Neural progenitor cell (in vitro differentiated cells): ENCODE measurements at regions not wholly inside any gene's neighbourhood (a gene's known extent, or its start where the extent isn't known, plus 50 kb on each side); places are given as distances from the start of the nearest gene placed in this dataset.

ENCODE experiments used
- DNase-seq: peaks from one replicate; pipeline ENCODE4 v3.0.0-alpha.2; 2016; ENCODE audit warnings: low spot score
- H2AFZ ChIP-seq: fragments of 200-600 bp; sonication (generic); replicated peaks from 2 replicates; pipeline ENCODE4 v1.6.1; 2016; ENCODE audit warnings: antibody characterized with exemption
- H3F3A ChIP-seq: fragments of 200-600 bp; sonication (generic); 2 replicates; pipeline ENCODE4 v1.6.1; 2016; ENCODE audit warnings: antibody characterized with exemption, low read depth
- H3K27ac ChIP-seq: fragments of 200-600 bp; sonication (generic); 2 replicates; pipeline ENCODE4 v1.5.1; 2016; ENCODE audit warnings: mild to moderate bottlenecking
- H3K27me3 ChIP-seq: fragments of 200-600 bp; sonication (generic); 2 replicates; pipeline ENCODE4 v1.6.1; 2016; ENCODE audit warnings: mild to moderate bottlenecking, moderate library complexity
- H3K36me3 ChIP-seq: fragments of 200-600 bp; sonication (generic); 2 replicates; pipeline ENCODE4 v1.5.1; 2016
- H3K4me1 ChIP-seq: fragments of 200-600 bp; sonication (generic); 2 replicates; pipeline ENCODE4 v1.6.1; 2016; ENCODE audit warnings: mixed run types
- H3K4me2 ChIP-seq: fragments of 200-600 bp; sonication (generic); 2 replicates; pipeline ENCODE4 v1.6.1; 2016
- H3K4me3 ChIP-seq: fragments of 200-600 bp; sonication (generic); 2 replicates; pipeline ENCODE4 v1.5.1; 2016
- H3K79me2 ChIP-seq: fragments of 200-600 bp; sonication (generic); 2 replicates; pipeline ENCODE4 v1.6.1; 2016; ENCODE audit warnings: low read depth
- H3K9ac ChIP-seq: fragments of 200-600 bp; sonication (generic); 2 replicates; pipeline ENCODE4 v1.6.1; 2016
- H3K9me3 ChIP-seq: fragments of 200-600 bp; sonication (generic); 2 replicates; pipeline ENCODE4 v1.5.1; 2016; ENCODE audit warnings: low read depth
- H4K20me1 ChIP-seq: fragments of 200-600 bp; sonication (generic); 2 replicates; pipeline ENCODE4 v1.6.1; 2016; ENCODE audit warnings: low read depth
- H3K27ac Mint-ChIP-seq: 3 replicates; pipeline ENCODE4 v1.8.0; 2021; ENCODE audit warnings: mixed read lengths
- H3K27me3 Mint-ChIP-seq: 2 replicates; pipeline ENCODE4 v1.8.0; 2022; ENCODE audit warnings: low read depth, mild to moderate bottlenecking, inconsistent platforms, moderate library complexity, mixed read lengths; ENCODE audit not compliant: insufficient read depth
- H3K36me3 Mint-ChIP-seq: 3 replicates; pipeline ENCODE4 v1.8.0; 2021; ENCODE audit warnings: mixed read lengths
- H3K4me1 Mint-ChIP-seq: 3 replicates; pipeline ENCODE4 v1.8.0; 2021; ENCODE audit warnings: mixed read lengths
- H3K4me3 Mint-ChIP-seq: 3 replicates; pipeline ENCODE4 v1.8.0; 2021; ENCODE audit warnings: mild to moderate bottlenecking, moderate library complexity, mixed read lengths
- H3K9me3 Mint-ChIP-seq: 3 replicates; pipeline ENCODE4 v1.8.0; 2020; ENCODE audit warnings: mixed read lengths
- CTCF ChIP-seq: fragments of 200-600 bp; sonication (generic); IDR thresholded peaks from 2 replicates; pipeline ENCODE4 v1.5.1; 2017; ENCODE audit warnings: antibody characterized with exemption, mild to moderate bottlenecking
- EZH2 ChIP-seq: fragments of 200-600 bp; sonication (generic); IDR thresholded peaks from 2 replicates; pipeline ENCODE4 v1.6.1; 2017; ENCODE audit warnings: antibody characterized with exemption, mild to moderate bottlenecking, moderate library complexity
- EZH2phosphoT487 ChIP-seq: fragments of 200-600 bp; sonication (generic); IDR thresholded peaks from 2 replicates; pipeline ENCODE4 v1.6.1; 2017; ENCODE audit warnings: antibody characterized with exemption

- H3K36me3 ChIP-seq = no peaks in the 10 kb centered on the region
- no peak for TF ChIP-seq EZH2phosphoT487
- no peak for TF ChIP-seq CTCF
- TF ChIP-seq EZH2 = no peak
- no peaks in the 10 kb centered on the region for H3K4me1 ChIP-seq
- H3K9ac ChIP-seq = no peak overlapping the region
- Mint-ChIP-seq H3K9me3 (peaks cover 27% of the 10 kb centered on the region), H3K4me1 (no peaks in the 10 kb centered on the region), H3K27me3 (peaks cover 2% of the 10 kb centered on the region), H3K4me3 (no peak overlapping the region), H3K27ac (no peak overlapping the region), H3K36me3 (peaks cover 6% of the 10 kb centered on the region)
- H4K20me1 ChIP-seq = no peaks in the 10 kb centered on the region
- no peak overlapping the region for H3K4me3 ChIP-seq
- no peak overlapping the region for H3K27ac ChIP-seq
- H3K4me2 ChIP-seq = no peak overlapping the region
- no peaks in the 10 kb centered on the region for H3K79me2 ChIP-seq
- no peak overlapping the region for H2AFZ ChIP-seq
- H3F3A ChIP-seq = no peaks in the 10 kb centered on the region
- H3K9me3 ChIP-seq = no peaks in the 10 kb centered on the region
- no peaks in the 10 kb centered on the region for H3K27me3 ChIP-seq
- DNase-seq = no peak
Observed at GRCh38 chr2:176774766-176775451, 437.7 kb upstream of the HNRNPA3 start.

DNA sequence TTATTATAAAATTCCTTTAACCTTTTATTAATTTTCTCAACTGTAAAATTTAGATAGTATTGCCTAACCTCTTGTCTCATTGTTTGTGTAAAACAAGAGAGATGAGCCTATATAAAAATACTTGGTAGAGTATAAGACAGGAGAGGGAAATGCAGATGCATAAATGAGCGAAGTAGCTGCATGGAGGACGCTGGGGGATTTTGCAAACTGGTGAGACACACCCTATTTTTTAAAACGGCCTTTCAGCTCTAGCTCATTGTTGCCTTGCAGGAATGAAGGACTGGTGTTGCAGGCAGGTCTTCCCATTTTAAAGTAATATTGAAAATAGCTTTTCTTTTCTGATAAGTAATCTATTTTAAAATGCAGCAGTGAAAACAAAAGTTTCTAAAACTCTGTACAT lies 435.3 kb upstream of the HNRNPA3 start:
- Histone ChIP-seq H3K27ac (no peak overlapping the region), H3K36me3 (no peaks in the 10 kb centered on the region), H3K4me3 (no peak overlapping the region), H3K9me3 (peaks cover 4% of the 10 kb centered on the region), H3K4me2 (no peak overlapping the region), H4K20me1 (no peaks in the 10 kb centered on the region), H2AFZ (no peak overlapping the region), H3K27me3 (no peaks in the 10 kb centered on the region), H3K9ac (no peak overlapping the region), H3K4me1 (peaks cover 3% of the 10 kb centered on the region), H3K79me2 (no peaks in the 10 kb centered on the region), H3F3A (no peaks in the 10 kb centered on the region)
- H3K27me3 Mint-ChIP-seq = peaks cover 1% of the 10 kb centered on the region
- no peak overlapping the region for H3K4me3 Mint-ChIP-seq
- no peaks in the 10 kb centered on the region for H3K4me1 Mint-ChIP-seq
- no peak for DNase-seq
- TF ChIP-seq EZH2phosphoT487 (no peak), EZH2 (no peak), CTCF (no peak)
- H3K36me3 Mint-ChIP-seq = peaks cover 2% of the 10 kb centered on the region
- H3K9me3 Mint-ChIP-seq = peaks cover 21% of the 10 kb centered on the region
- no peak overlapping the region for H3K27ac Mint-ChIP-seq

GRCh38 chr2:176779917-176780316 lies 432.7 kb upstream of the HNRNPA3 start:
- Mint-ChIP-seq H3K27me3 (peaks cover 3% of the 10 kb centered on the region), H3K36me3 (no peaks in the 10 kb centered on the region), H3K27ac (no peak overlapping the region), H3K9me3 (no peaks in the 10 kb centered on the region), H3K4me1 (no peaks in the 10 kb centered on the region), H3K4me3 (no peak overlapping the region)
- peaks cover 3% of the 10 kb centered on the region for H3K4me1 ChIP-seq
- no peak for DNase-seq
- H3K36me3 ChIP-seq = no peaks in the 10 kb centered on the region
- no peak overlapping the region for H3K9ac ChIP-seq
- no peak overlapping the region for H3K27ac ChIP-seq
- no peaks in the 10 kb centered on the region for H3K79me2 ChIP-seq
- no peaks in the 10 kb centered on the region for H4K20me1 ChIP-seq
- TF ChIP-seq EZH2phosphoT487 (no peak), CTCF (no peak), EZH2 (no peak)
- H3K27me3 ChIP-seq = no peaks in the 10 kb centered on the region
- no peak overlapping the region for H3K4me3 ChIP-seq
- no peak overlapping the region for H2AFZ ChIP-seq
- H3F3A ChIP-seq = no peaks in the 10 kb centered on the region
- no peak overlapping the region for H3K4me2 ChIP-seq
- H3K9me3 ChIP-seq = peaks cover 4% of the 10 kb centered on the region
